IMR-90 (cell line): ENCODE measurements at regions not wholly inside any gene's neighbourhood (a gene's known extent, or its start where the extent isn't known, plus 50 kb on each side); places are given as distances from the start of the nearest gene placed in this dataset.

Experiments
- ATAC-seq: fragments of 200-7000 bp; cut with Tn5 transposase; 2 replicates; pipeline ENCODE4 v1.9.1; 2020; ENCODE audit warnings: low read depth, mild to moderate bottlenecking, moderate library complexity
- BruUV-seq: library from RNA; stranded (reverse); fragments of 400-500 nt; replicated peaks from 2 replicates; lab custom pipeline; 2021; lab: Mats Ljungman, UMichigan
- CTCF ChIA-PET: fragments of 300-600 bp; formaldehyde crosslinking; extraction: SDS; loops from one replicate; lab custom pipeline; 2021; ENCODE audit warnings: antibody characterized with exemption; lab: Yijun Ruan, JAX
- POLR2A ChIA-PET: fragments of 300-600 bp; sonication (Branson Sonifier 250); formaldehyde crosslinking; loops from one replicate; lab custom pipeline; 2022; ENCODE audit warnings: antibody characterized with exemption; ENCODE audit not compliant: unreplicated experiment; lab: Charles Lee
- DNase-seq: peaks from one replicate; pipeline ENCODE4 v3.0.0; 2013
- H2AFZ ChIP-seq: replicated peaks from 2 replicates; pipeline ENCODE3; 2013; ENCODE audit warnings: low read length, mild to moderate bottlenecking; ENCODE audit not compliant: poor library complexity
- H2AK5ac ChIP-seq: 2 replicates; pipeline ENCODE4 v1.6.1; 2013; ENCODE audit warnings: low read depth, low read length, inconsistent platforms
- H2AK9ac ChIP-seq: replicated peaks from 2 replicates; pipeline ENCODE3; 2013; ENCODE audit warnings: mild to moderate bottlenecking, low read depth, low read length, moderate library complexity; ENCODE audit not compliant: poor library complexity
- H2BK120ac ChIP-seq: 2 replicates; pipeline ENCODE4 v1.6.1; 2013; ENCODE audit warnings: low read depth, low read length, inconsistent platforms
- H2BK15ac ChIP-seq: 3 replicates; pipeline ENCODE4 v1.6.1; 2013; ENCODE audit warnings: low read depth, low read length, inconsistent platforms
- H2BK20ac ChIP-seq: 2 replicates; pipeline ENCODE4 v1.6.1; 2013; ENCODE audit warnings: low read depth, mild to moderate bottlenecking, inconsistent platforms, low read length, moderate library complexity
- H2BK5ac ChIP-seq: 2 replicates; pipeline ENCODE4 v1.6.1; 2013; ENCODE audit warnings: mild to moderate bottlenecking, low read depth, low read length, inconsistent platforms; ENCODE audit not compliant: poor library complexity, severe bottlenecking
- H3K14ac ChIP-seq: replicated peaks from 2 replicates; pipeline ENCODE4 v1.6.1; 2013; ENCODE audit warnings: low read depth, low read length, inconsistent platforms
- H3K18ac ChIP-seq: 2 replicates; pipeline ENCODE4 v1.6.1; 2013; ENCODE audit warnings: low read depth, low read length, control low read depth
- H3K23ac ChIP-seq: 2 replicates; pipeline ENCODE4 v1.6.1; 2013; ENCODE audit warnings: low read depth, low read length, inconsistent platforms
- H3K27ac ChIP-seq: 2 replicates; pipeline ENCODE4 v1.5.1; 2013; ENCODE audit warnings: mild to moderate bottlenecking, control low read depth, low read length; ENCODE audit not compliant: insufficient read depth
- H3K27me3 ChIP-seq: 2 replicates; pipeline ENCODE4 v1.6.1; 2013; ENCODE audit warnings: low read length; ENCODE audit not compliant: control insufficient read depth, insufficient read depth
- H3K36me3 ChIP-seq: 2 replicates; pipeline ENCODE4 v1.6.1; 2013; ENCODE audit warnings: low read length, mixed read lengths; ENCODE audit not compliant: control insufficient read depth, insufficient read depth
- H3K4ac ChIP-seq: 2 replicates; pipeline ENCODE4 v1.6.1; 2013; ENCODE audit warnings: low read depth, low read length, inconsistent platforms
- H3K4me1 ChIP-seq: 2 replicates; pipeline ENCODE4 v1.6.1; 2013; ENCODE audit warnings: low read length, mixed read lengths; ENCODE audit not compliant: control insufficient read depth, insufficient read depth
- H3K4me2 ChIP-seq: 2 replicates; pipeline ENCODE4 v1.6.1; 2013; ENCODE audit warnings: low read depth, mild to moderate bottlenecking, control low read depth, low read length, moderate library complexity
- H3K4me3 ChIP-seq: 2 replicates; pipeline ENCODE4 v1.5.1; 2013; ENCODE audit warnings: low read depth, mild to moderate bottlenecking, control low read depth, low read length, moderate library complexity; ENCODE audit not compliant: insufficient read depth
- H3K56ac ChIP-seq: 2 replicates; pipeline ENCODE4 v1.6.1; 2013; ENCODE audit warnings: low read length, inconsistent platforms; ENCODE audit not compliant: insufficient read depth; ENCODE audit errors: extremely low read depth
- H3K79me1 ChIP-seq, 2 experiments: 2 replicates each; pipeline ENCODE4 v1.6.1; 2013; ENCODE audit warnings: low read length in 2 of 2, inconsistent platforms in 1 of 2, low read depth in 1 of 2
- H3K9ac ChIP-seq: 2 replicates; pipeline ENCODE4 v1.6.1; 2013; ENCODE audit warnings: low read depth, low read length, control low read depth
- H3K9me1 ChIP-seq: 2 replicates; pipeline ENCODE4 v1.6.1; 2013; ENCODE audit warnings: low read length, inconsistent platforms; ENCODE audit not compliant: insufficient read depth
- H3K9me3 ChIP-seq: 2 replicates; pipeline ENCODE4 v1.6.1; 2013; ENCODE audit warnings: low read length; ENCODE audit not compliant: control insufficient read depth, insufficient read depth
- H4K20me1 ChIP-seq: 2 replicates; pipeline ENCODE4 v1.6.1; 2013; ENCODE audit warnings: low read length, inconsistent platforms; ENCODE audit not compliant: insufficient read depth
- H4K5ac ChIP-seq: 2 replicates; pipeline ENCODE4 v1.6.1; 2013; ENCODE audit warnings: mild to moderate bottlenecking, low read depth, low read length, control low read depth
- H4K8ac ChIP-seq, 2 experiments: 2 replicates each; pipeline ENCODE4 v1.6.1; 2013; ENCODE audit warnings: low read depth in 2 of 2, low read length in 2 of 2, control low read depth in 1 of 2, inconsistent platforms in 1 of 2
- H4K91ac ChIP-seq: 2 replicates; pipeline ENCODE4 v1.6.1; 2013; ENCODE audit warnings: low read depth, low read length, inconsistent platforms; ENCODE audit not compliant: insufficient read depth
- BHLHE40 ChIP-seq: fragments of 150-350 bp; IDR thresholded peaks from 2 replicates; pipeline ENCODE4 v1.6.1; 2016; ENCODE audit warnings: mild to moderate bottlenecking, low read depth, low read length
- CEBPB ChIP-seq: IDR thresholded peaks from 2 replicates; pipeline ENCODE4 v1.6.1; 2012; ENCODE audit warnings: low read depth, low read length, improper control_type of control experiment
- FOS ChIP-seq: fragments of 150-350 bp; IDR thresholded peaks from 2 replicates; pipeline ENCODE4 v1.6.1; 2016; ENCODE audit warnings: low read depth, low read length
- MAFK ChIP-seq: IDR thresholded peaks from 2 replicates; pipeline ENCODE4 v1.6.1; 2012; ENCODE audit warnings: low read depth, low read length, improper control_type of control experiment
- MAZ ChIP-seq: IDR thresholded peaks from 2 replicates; pipeline ENCODE4 v1.6.1; 2012; ENCODE audit warnings: low read depth, mild to moderate bottlenecking, low read length, improper control_type of control experiment, moderate library complexity, borderline replicate concordance
- MXI1 ChIP-seq: IDR thresholded peaks from 2 replicates; pipeline ENCODE4 v1.6.1; 2012; ENCODE audit warnings: low read depth, mild to moderate bottlenecking, low read length, moderate library complexity, borderline replicate concordance
- POLR2A ChIP-seq: IDR thresholded peaks from 2 replicates; pipeline ENCODE4 v1.6.1; 2012; ENCODE audit warnings: mild to moderate bottlenecking, low read depth, low read length
- RCOR1 ChIP-seq: IDR thresholded peaks from 2 replicates; pipeline ENCODE4 v1.6.1; 2012; ENCODE audit warnings: mild to moderate bottlenecking, low read length, improper control_type of control experiment; ENCODE audit not compliant: insufficient replicate concordance
- SMC3 ChIP-seq: fragments of 150-350 bp; IDR thresholded peaks from 2 replicates; pipeline ENCODE4 v1.6.1; 2016; ENCODE audit warnings: low read depth, mild to moderate bottlenecking, antibody characterized with exemption, low read length, moderate library complexity
- WGBS, 2 experiments: methylation state at CpG; one replicate each; pipeline versions ENCODE4 v1.1.5 to v1.1.7; 2013; ENCODE audit warnings: missing lambda C conversion rate in 2 of 2; ENCODE audit not compliant: insufficient read length in 1 of 2; ENCODE audit errors: extremely low coverage in 2 of 2; 5-methylcytosine and 5-hydroxymethylcytosine counted together
- dilution Hi-C: fragments of 300-500 bp; cut with HindIII; formaldehyde crosslinking; loops from one replicate; pipeline ENCODE4 v1.14.3; 2018; ENCODE audit warnings: low sequenced_read_pairs; ENCODE audit not compliant: unreplicated experiment
- in situ Hi-C: fragments of 300-500 bp; cut with MboI; formaldehyde crosslinking; loops from 3 replicates; pipeline ENCODE4 v1.14.3; 2019; ENCODE audit warnings: low sequenced_read_pairs, inconsistent platforms, mixed read lengths
- intact Hi-C: fragments of 100-400 bp; cut with micrococcal nuclease; formaldehyde crosslinking; loops from 2 replicates; pipeline ENCODE4 v1.10.0; 2022
- TF ChIP-seq, protein P1 (sequence below): fragments of 150-350 bp; IDR thresholded peaks from 2 replicates; pipeline ENCODE4 v1.6.1; 2016; ENCODE audit warnings: low read depth, mild to moderate bottlenecking, low read length, moderate library complexity, borderline replicate concordance

DNA sequence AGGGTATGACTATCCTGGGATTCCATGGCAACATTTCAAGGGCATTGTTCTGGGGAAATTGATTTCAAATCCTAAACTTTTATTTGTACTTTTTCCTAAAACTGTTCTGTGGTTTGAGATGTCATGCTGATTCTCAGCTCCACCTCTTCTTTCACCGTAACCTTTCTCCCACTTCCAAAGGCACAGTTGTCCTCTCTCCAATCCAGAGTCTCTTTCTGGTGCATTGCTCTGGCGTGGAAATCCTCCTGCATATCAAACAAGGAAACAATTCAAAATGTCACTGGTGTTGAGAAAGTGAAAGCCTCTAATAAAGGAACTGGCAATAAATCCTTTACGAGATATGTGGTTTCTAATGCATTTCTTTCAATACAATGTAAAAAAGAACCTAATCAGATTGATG, 155.1 kb upstream of the CDH2 start:
- Histone ChIP-seq H3K56ac (no peak overlapping the region), H4K20me1 (no peaks in the 10 kb centered on the region), H3K9ac (no peak overlapping the region), H3K23ac (no peak overlapping the region), H3K14ac (no peak overlapping the region), H3K9me3 (no peaks in the 10 kb centered on the region), H2BK15ac (no peak overlapping the region), H4K5ac (no peak overlapping the region), H3K4ac (no peak overlapping the region), H4K91ac (no peak overlapping the region), H2BK20ac (no peak overlapping the region), H2AK5ac (no peak overlapping the region), H4K8ac (no peak overlapping the region), H3K9me1 (no peaks in the 10 kb centered on the region), H2AFZ (no peak overlapping the region), H3K4me2 (no peak overlapping the region), H2BK5ac (no peak overlapping the region), H2AK9ac (no peak overlapping the region), H3K4me1 (no peaks in the 10 kb centered on the region), H3K4me3 (no peak overlapping the region), H3K79me1 (no peaks in the 10 kb centered on the region), H3K27ac (no peak overlapping the region), H3K36me3 (no peaks in the 10 kb centered on the region), H2BK120ac (no peak overlapping the region), H3K27me3 (no peaks in the 10 kb centered on the region), H3K18ac (no peak overlapping the region)
- TF ChIP-seq POLR2A (no peak), RCOR1 (no peak), MAFK (no peak), FOS (no peak), SMC3 (no peak), CEBPB (no peak), MAZ (no peak), BHLHE40 (no peak), MXI1 (no peak)
- TF ChIP-seq, protein P1, sequence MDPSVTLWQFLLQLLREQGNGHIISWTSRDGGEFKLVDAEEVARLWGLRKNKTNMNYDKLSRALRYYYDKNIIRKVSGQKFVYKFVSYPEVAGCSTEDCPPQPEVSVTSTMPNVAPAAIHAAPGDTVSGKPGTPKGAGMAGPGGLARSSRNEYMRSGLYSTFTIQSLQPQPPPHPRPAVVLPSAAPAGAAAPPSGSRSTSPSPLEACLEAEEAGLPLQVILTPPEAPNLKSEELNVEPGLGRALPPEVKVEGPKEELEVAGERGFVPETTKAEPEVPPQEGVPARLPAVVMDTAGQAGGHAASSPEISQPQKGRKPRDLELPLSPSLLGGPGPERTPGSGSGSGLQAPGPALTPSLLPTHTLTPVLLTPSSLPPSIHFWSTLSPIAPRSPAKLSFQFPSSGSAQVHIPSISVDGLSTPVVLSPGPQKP, result no peak
- no TSS peak for BruUV-seq
- ChIA-PET POLR2A (no interaction called here), CTCF (no interaction called here)
- dilution Hi-C loops, result no loop called here
- no peak for DNase-seq
- in situ Hi-C loops, result no loop called here
- ATAC-seq, result no peak
- WGBS, 2 experiments, result no CpG with 5 or more reads among the region's 3 CpGs
- intact Hi-C loops, result no loop called here
